ENCODE measurements at regions not wholly inside any gene's neighbourhood (a gene's known extent, or its start where the extent isn't known, plus 50 kb on each side); places are given as distances from the start of the nearest gene placed in this dataset.

DNA sequence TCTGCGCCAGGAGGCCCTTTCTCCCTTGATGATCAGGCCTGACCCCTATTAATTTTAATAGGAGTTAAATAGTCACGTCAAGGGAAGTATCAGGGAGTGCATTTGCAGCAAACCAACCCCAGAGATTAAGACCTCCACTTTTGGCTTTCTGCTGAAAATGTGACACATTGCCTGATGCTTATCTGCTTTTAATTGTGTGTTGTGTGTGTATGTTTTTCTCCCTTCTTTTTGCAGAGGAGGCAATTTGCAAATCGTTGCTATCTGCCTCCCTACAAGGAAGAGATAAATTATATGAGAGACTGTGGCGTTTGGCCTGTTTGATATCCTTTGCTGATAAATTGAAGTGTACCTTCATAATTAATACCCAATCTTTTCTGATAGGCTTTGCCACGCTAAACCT, 822.9 kb downstream of the VRK1 start:
- no peak for DNase-seq

DNA sequence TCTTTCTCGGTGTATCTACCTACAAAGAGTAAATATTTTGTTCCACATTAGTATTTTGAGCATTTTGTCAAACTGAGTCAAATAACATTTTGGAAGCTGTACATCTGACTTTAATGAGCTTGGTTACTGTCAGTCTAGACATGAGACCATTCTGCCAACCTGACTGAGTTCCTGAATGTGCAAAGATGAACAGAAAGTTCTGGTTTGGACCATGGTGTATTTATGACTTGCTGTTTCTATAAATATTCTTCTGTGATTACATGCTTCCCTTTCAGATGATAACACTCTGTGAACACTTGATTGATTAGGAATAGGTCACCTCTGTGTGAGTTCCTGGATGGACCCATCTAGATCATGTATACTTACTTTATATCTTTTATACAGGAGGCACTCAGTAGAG, 827.8 kb downstream of the VRK1 start:
- DNase-seq = no peak

DNA sequence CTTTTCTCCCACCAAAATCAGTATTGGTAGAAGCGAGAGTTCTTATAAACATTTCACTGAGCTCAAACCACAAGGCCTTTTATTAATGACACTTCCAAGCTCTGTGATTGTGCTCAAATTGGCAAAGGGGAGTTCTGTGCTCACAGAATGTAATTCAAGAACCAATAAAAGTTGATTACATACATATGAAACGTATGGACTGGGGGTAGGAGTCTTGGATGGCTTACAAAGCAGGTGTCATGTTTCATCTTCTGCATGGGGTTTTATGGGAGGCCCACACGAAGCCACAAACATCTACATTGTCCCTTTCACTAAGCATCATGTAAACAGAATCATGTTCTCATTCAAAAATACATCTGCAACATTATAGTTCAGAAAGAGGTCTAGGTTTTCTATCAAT, 828.3 kb downstream of the VRK1 start:
- no peak for DNase-seq

DNA sequence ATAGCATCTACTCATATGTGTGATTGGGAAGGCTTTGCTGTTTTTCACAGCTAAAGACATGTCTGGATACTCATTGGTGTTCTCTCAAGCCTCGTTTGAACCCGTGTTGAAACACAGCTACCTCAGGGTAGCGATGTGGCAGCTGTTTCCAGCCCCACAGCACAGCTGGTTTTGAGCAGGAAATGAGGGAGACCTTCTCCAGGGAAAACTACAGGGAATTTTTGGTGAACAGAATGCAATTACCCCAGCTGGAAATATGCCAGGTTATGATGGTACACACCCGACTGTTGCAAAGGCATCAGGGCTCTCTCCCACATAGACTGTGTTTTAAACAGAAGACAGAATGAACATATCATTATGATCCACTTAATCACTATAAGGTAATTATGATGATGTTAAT, 828.9 kb downstream of the VRK1 start:
- no peak for DNase-seq

DNA sequence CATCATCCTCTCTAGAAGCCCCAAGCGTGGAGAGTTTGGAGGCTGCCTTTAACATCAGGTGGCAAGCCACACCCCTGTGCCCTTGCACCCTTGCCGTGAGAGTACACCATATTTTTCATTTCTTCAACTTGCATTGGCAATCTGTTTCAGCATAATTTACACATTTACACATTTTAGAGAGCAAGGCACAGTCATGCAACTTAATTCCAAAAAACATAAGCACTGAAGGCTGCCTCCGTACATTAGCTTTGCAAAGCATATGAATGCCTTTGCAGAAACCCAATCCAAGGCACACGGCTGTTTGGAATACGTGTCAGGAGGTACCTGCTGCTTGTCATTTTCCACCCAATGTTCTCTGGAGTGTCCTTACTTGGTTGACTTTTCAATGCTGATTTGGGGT, 833.1 kb downstream of the VRK1 start:
- no peak for DNase-seq

DNA sequence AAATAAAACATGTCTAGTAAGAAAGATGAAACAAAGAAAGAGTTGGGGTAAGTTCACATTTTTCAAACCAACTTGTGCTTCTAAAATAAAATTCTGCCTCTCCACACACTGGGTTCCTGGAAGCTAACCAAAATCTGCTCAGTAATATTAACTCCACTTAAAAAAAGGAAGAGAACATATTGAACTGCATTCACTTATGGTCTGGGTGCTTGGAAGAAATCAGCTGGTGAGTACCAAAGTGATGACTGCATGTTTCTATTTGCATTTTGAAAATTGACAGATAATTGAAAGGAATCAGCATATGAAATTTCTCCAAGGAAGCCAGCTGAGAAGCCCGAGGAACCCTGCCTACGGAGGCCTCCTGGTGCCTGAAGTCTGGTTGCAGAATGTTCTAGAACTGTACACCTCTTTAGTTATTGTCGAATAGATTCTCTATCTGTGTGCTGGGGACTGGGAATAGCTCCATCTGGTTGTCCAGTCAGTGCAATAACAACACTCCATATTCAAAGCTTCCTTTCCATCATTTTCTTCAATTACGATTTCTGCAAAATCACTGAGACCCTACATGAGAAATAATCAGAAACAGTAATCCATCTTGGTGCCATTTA, 836.1 kb downstream of the VRK1 start:
- no peak for DNase-seq

DNA sequence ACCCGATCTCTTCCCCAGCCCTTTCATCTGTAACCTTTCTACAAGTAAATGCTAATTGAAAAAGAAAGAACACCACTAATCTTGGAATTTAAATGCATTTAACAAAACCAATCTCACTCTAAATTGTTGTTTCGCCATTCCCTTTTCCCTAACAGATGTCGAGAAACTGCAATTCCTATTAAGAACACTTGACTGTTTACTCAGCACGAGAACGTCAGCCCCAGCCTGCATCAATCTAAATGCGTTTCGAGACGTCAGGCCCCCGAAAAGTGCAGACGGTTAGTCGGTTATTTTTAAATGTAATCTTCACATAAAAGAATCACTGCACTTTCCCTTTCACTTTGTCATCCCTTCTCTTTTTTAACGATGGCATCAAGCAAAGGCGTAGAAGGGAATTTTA, 837.6 kb downstream of the VRK1 start:
- DNase-seq = no peak

DNA sequence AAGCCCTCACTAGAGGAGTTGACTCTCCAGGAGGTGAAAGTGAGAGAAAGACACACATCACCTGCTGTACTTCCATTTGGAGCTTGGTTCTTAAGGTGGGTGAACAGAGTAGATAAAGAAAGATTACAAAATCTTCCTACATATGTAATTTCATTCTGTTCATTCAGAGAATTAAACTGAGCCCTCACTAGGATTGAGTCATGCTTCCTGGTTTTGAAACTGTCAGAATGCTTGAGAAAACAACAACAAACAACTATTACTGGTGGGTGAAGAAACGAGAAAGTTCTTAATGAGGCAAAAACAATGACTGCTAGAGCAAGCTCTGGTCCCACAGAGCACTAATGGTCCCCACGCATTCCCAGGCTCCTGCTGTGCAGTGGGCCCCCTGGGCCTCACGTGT, 841.7 kb downstream of the VRK1 start:
- no peak for DNase-seq

DNA sequence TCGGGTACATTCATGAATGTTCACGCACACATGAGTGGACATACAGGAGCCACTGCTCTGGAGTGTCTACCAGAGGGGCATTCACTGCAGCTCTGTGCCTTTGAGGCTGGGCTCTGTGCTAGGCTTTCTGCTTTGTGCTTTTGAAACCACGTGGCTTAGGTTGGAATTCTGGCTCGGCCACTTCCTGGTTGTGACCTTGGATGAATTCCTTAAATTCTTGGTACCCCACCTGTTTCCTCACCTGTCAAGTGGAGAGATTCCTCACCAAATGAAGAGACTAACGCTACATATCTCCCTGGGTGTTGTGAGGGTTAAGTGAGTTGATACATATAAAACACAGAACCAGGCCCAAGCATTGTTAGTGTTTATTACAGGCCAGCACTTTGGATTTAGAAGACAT, 842.8 kb downstream of the VRK1 start:
- DNase-seq = no peak

DNA sequence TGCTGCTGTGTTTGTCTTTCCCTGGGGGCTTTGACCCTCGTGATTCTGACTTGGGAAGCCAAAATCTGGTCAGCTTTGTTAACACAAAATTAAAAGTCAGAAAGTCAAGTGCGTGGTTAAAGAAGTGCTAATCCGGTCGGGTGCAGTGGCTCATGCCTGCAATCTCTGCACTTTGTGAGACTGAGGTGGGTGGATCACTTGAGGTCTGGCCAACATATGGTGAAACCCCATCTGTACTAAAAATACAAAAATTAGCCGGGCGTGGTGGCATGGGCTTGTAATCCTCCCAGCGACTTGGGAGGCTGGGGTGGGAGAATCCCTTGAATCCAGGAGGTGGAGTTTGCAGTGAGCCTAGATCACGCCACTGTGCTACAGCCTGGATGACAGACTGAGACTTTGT, 844.6 kb downstream of the VRK1 start:
- no peak for DNase-seq

DNA sequence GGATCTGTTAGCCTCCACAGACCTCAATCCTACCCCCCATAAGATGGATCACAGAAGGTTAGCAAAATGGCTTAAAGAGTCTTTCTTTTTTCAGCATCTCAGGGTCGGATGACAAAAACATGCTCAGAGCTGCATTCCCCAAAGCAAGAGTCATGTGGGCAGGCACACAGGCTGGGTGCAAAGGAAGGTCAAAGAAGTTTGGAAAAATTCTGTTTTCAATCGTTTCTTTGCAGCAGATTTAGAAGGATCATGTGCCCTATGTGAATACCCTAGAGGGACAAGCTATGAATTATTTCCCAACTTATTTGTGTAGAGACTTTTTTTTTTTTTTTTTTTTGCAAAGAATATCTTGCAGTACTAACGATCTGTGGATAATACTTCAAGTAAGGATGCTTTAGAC, 845.4 kb downstream of the VRK1 start:
- no peak for DNase-seq

DNA sequence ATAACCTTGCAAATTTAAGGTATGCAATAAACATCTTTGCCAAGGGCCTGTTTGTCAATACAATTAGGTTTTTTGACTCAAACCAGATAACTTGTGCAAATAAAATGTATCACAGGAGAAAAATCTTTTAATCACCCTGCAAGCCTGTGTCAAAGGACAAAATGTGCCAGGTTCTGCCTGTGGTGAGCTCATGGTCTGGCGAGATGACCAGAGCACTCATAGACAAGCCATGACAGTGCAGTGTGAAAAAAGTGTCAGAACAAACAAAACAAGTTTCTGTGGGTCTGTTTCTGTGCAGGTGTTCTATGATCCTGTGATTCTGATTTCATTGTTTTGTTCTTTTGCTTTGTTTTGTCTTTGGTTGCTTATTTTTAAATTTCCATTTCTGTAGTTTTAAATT, 847.2 kb downstream of the VRK1 start:
- DNase-seq = no peak

DNA sequence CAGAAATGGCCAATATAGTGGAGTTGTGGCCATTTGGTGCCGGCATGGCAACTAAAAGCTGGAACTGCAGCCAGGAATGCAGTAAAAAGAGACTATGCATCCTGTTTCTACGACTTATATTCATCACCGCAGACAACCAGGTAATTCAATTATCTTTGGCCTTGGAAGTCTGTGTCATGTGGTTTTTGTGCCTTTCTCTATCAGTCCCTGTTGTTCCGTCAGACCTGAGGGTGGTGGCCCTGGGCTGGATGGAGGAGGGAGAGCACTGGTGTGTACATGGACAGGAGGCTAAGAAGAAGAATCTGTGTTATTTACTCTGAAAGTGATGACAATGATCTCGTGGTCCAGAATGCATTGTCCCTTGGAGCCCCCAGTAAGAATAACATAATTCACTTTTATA, 852.6 kb downstream of the VRK1 start:
- DNase-seq = no peak

DNA sequence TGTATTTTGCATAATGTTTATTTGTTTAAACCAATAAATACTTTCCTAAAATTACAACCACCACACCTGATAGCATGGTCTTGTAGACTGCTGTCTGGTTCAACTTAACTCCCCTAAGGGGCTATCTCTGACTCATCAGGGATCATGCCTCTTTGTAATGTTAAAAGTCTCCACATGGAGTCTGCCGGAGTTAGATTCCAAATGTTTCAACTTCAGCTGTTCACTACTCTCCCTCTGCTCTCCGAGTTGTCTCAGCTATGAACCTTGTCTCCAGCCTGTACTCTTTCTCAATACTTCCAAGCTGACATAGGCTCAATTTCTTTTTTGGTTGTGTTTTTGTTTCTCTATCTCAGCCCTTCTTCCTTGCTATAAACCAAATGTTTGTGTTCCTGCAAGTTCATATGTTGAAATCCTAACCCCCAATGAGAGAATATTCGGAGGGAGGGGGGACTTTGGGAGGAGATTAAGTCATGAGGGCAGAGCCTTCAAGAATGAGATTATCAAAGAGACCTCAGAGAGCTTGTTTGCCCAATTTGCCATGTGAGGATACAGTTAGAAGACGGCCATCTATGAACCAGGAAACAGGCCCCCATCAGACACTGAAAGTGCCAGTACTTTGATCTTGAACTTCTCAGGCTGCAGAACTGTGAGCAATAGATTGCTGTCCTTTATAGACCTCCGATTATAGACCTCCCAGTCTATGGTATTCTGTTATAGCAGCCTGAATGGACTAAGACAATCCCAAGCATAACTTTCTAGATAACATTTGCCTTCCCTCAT, 858.2 kb downstream of the VRK1 start:
- no peak for DNase-seq

DNA sequence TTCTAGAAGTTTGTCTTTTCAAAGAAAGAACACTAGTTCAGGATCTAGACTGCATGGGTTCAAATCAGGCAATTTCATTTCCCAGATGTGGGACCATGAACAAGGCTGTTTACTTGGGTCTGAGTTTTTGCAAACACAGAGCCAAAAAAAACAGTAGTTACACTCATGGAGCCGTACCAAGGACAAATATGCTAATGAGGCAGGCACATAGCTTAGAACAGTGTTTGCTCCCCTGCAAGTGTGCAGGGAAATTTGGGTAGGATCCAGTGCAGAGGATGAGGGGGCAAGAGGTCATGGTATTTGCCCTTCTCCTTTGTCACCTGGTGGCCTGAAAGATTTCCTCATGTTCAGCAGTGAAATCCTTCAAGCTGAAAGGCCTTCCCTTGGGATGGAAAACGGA, 860.4 kb downstream of the VRK1 start:
- no peak for DNase-seq

DNA sequence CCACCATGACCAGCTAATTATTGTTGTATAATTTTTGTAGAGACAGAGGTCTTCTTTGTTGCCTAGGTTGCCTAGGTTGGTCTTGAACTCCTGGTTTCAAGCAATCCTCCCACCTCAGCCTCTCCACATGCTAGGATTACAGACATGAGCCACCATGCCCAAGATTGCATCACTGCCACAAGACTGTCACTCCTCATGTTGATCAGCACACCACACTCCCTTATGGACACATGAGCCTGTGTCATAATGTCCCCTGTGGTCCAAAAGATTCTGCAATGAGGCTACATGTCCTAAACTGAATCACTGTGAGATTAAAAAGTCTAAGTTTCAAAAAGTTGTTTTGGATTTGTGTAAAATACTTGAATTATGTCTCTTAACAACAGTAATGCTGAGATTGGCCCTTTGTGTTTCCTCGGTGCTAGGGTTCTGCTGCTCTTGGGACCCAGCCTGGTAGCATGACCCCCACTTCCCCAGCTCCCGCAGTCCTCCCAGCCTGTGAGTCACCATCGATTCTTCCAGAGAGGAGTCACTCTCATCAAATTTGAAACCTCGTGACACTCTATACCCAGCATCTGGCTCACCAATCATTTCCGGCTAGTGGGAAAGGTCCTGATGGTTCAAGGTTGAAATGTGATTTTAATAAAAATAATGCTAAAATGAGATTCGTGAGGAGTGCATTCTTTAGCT, 890.9 kb downstream of the VRK1 start:
- DNase-seq = no peak

DNA sequence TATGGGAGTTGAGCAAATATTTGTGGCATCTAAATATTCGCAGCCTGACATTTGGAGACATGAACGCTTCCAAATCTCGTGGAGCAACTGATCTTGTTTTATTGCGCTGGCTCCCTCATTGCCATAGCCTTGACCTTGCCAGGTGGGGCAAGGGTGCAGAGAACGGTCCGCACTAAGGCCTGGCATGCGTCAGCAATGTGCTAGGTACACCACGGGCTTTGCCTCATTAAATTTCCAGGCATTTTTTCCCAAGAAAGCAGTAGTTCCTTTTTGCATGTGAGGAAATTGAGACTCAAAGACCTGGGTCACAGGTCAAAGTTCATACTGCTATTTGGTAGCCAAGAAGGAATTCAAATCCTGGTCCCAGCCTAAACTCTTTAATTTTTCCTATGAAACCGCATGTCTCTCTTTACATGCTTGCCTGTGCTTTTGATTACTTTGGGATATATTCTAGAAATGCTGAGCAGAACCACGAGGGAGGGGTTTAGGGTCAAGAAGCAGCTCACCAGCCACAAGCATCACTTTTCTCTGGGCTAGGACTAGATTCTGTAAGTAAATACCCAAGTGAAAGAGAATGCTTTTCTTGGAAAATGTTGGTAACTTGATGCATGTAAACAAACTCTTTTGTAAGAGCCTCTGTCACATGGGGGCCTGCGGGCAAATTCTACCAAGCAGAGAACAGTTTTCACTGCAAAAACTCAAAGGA, 891.6 kb downstream of the VRK1 start:
- no peak for DNase-seq

DNA sequence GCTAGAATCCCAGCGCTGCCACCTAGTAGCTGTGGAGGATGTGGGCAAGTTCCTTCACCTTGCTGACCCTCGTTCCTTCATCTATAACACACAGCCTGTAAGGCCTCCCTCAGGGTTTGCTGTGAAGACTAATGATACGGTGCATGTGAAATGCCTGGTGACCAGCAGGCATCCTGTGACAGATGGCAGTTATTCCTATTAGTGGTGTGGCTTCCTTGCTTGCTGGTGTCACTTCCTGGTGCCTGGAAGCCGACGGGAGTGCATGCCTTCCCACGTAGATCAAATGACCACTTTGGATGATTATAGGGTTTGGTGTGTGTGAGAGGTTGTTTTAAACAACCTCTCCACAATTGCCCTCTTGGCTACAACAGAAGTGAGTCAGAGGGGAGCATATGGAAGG, 894.9 kb downstream of the VRK1 start:
- DNase-seq = no peak

DNA sequence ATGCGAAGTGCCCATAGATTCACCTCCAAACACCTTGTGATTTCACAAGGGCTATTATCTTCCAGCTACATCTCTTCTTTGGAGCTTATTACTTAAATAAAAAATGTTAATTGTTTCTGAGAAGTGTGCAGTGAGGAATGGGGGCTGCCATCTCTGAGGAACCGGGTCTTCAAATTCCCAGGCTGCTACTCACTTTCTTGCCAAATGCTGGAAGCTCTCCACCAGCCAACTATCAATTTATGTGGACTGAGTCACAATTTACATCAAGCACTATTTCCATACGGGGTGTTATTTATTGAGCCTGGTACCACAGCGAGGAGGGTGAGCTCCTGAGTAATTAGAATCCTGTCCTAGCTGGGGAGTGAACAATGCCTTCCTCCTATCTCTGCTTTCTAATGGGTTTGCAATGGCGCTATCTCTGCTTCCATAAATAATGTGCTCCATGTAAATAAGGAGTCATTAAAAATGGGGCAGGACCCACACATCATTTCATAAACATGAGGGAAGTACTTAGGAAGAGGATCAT, 898.3 kb downstream of the VRK1 start:
- no peak for DNase-seq

DNA sequence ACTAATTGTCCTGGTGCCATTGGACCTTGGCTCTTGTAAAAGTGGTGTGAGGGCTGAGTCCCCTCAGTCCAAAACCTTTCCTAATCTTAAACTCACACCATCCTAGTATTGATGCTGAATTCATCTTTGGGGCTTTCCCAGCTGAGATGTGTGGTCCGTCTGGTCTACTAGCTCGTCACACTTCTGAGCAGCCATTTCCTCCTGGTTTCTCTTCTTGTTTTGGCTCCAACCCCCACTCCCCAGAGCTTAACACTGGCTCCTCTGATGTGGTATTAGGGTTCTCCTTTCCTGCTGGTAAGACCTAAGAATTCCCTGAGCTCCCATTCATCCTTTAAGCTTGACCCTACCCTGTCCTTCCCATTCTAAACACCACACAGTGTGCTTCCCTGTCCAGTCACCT, 900.6 kb downstream of the VRK1 start:
- DNase-seq = peak; percentile 40

DNA sequence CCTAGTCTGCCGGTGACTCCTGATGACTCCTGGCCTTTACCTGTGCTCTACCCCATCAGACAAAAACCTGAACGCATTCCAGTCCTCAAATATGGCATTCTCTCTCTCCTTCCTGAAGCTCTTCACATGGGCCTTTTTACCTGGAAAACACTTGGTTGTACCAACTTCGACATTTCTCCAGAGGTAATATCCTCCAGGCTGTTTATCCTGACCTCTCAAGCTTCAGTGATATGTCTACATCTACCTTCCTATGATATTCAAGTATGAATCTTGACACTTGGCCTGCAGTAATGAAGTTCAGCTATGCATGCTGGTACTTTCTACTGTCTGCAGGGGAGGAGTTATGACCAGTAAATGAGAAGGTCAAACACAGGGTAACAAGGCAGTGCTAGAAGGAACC, 901.8 kb downstream of the VRK1 start:
- DNase-seq = no peak

DNA sequence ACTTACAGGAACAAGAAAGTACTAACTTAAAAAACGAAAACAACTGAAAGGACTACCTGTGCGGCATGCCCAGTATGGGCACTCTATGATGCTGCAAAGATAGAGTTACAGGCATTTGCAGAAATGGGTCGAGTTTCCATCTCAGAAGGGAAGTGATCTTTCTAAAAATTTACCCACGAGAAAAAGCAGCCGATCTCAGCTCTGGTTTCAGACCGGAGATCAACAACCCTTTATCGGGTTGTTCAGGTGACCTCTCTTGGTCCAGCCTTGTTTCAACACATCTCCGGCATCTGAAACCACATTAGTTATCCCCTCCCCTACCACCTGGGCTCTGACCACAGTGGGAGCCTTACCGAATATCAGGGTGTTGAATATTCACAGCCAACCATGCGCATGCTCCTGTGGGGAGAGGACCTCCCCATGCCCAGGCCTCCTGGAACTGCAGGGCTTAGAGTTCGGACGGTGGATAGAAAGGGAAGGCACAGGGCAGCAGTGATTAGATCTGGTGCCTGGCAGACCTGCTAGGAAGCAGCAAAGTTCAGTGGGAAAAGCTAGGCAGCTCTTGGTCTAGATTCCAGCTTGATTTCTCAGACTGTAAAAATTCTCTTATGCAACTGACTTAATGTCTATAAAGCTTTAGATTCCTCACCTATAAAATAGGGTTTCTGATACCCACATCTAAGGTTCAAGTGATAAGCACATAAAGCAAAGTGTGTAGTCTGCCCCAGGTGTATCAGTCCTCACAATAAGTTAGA, 906.0 kb downstream of the VRK1 start:
- peak; percentile 30 for DNase-seq
